GM12865 (cell line): ENCODE measurements at regions not wholly inside any gene's neighbourhood (a gene's known extent, or its start where the extent isn't known, plus 50 kb on each side); places are given as distances from the start of the nearest gene placed in this dataset.
"Not testable (repeated sequence)": the region's sequence is repeated elsewhere in the genome, so short reads cannot be mapped to it uniquely, and the experiment has no call there.

Experiments used
- DNase-seq: peaks from one replicate; pipeline ENCODE4 v3.0.0; 2010; ENCODE audit warnings: low read depth
- H3K4me3 ChIP-seq: 2 replicates; pipeline ENCODE4 v1.5.1; 2011; ENCODE audit warnings: mild to moderate bottlenecking, low read depth, low read length, control low read depth
- TF ChIP-seq, protein P1 (sequence below): IDR thresholded peaks from 2 replicates; pipeline ENCODE4 v1.5.1; 2011; ENCODE audit warnings: low read length, control low read depth, low read depth, inconsistent platforms; ENCODE audit not compliant: insufficient read depth; ENCODE audit errors: missing control alignments

GRCh38 chr21:34279285-34279684, 84.5 kb upstream of the KCNE2 start:
- H3K4me3 ChIP-seq: no peak overlapping the region
- no peak for DNase-seq
- TF ChIP-seq, protein P1, sequence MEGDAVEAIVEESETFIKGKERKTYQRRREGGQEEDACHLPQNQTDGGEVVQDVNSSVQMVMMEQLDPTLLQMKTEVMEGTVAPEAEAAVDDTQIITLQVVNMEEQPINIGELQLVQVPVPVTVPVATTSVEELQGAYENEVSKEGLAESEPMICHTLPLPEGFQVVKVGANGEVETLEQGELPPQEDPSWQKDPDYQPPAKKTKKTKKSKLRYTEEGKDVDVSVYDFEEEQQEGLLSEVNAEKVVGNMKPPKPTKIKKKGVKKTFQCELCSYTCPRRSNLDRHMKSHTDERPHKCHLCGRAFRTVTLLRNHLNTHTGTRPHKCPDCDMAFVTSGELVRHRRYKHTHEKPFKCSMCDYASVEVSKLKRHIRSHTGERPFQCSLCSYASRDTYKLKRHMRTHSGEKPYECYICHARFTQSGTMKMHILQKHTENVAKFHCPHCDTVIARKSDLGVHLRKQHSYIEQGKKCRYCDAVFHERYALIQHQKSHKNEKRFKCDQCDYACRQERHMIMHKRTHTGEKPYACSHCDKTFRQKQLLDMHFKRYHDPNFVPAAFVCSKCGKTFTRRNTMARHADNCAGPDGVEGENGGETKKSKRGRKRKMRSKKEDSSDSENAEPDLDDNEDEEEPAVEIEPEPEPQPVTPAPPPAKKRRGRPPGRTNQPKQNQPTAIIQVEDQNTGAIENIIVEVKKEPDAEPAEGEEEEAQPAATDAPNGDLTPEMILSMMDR: no peak

DNA sequence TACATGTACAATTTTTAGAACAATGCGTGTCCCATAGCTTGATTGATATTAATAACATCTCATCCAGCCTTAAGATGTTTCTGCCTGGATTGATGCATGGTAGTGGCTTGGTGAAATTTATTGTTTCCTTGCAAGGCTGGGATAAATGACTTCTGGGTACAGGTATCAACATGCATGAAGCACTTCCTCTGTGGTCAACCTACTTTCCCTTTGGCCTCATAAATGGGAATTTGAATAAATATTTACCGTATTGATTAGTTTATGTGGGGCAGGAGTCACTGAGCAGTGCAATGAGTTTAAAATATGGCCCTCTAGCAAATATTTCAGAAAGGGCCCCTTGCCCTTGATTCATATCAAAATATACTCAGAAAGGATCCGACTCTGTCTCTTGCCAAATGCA, 83.9 kb upstream of the KCNE2 start:
- H3K4me3 ChIP-seq: no peak overlapping the region
- TF ChIP-seq, protein P1: no peak
- DNase-seq: no peak

GRCh38 chr21:34280389-34280795, 83.4 kb upstream of the KCNE2 start:
- TF ChIP-seq, protein P1: no peak
- no peak overlapping the region for H3K4me3 ChIP-seq
- no peak for DNase-seq

- DNase-seq: no peak
Observed at GRCh38 chr21:34280959-34281358, 82.8 kb upstream of the KCNE2 start.

GRCh38 chr21:34282223-34282622, 81.6 kb upstream of the KCNE2 start:
- TF ChIP-seq, protein P1: no peak
- DNase-seq: peak; percentile 7
- no peak overlapping the region for H3K4me3 ChIP-seq

More at GRCh38 chr21:34280959-34281358, 82.8 kb upstream of the KCNE2 start:
- TF ChIP-seq, protein P1: no peak
- H3K4me3 ChIP-seq: no peak overlapping the region

GRCh38 chr21:34284666-34285065, 79.1 kb upstream of the KCNE2 start:
- TF ChIP-seq, protein P1: no peak
- no peak for DNase-seq

GRCh38 chr21:34288042-34288441, 75.8 kb upstream of the KCNE2 start:
- DNase-seq, H3K4me3 ChIP-seq: not testable (repeated sequence)

More at GRCh38 chr21:34284666-34285065, 79.1 kb upstream of the KCNE2 start:
- H3K4me3 ChIP-seq: no peak overlapping the region
